ENCODE measurements at regions not wholly inside any gene's neighbourhood (a gene's known extent, or its start where the extent isn't known, plus 50 kb on each side); places are given as distances from the start of the nearest gene placed in this dataset.
"Not testable (repeated sequence)": the region's sequence is repeated elsewhere in the genome, so short reads cannot be mapped to it uniquely, and the experiment has no call there.

DNA sequence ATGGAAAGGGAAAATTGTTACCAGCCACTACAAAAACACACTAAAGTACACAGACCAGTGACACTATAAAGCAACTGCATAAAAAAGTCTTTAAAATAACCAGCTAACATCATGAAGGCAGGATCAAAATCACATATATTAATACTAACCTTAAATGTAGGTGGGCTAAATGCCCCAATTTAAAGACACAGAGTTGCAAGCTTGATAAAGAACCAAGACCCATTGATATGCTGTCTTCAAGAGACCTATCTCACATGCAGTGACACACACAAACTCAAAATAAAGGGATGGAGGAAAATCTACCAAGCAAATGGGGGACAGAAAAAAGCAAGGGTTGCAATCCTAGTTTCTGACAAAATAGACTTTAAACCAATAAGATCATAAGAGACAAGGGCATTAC, 246.3 kb downstream of the SEC16B start:
- no peak for DNase-seq (ENCODE audit: low read depth)

DNA sequence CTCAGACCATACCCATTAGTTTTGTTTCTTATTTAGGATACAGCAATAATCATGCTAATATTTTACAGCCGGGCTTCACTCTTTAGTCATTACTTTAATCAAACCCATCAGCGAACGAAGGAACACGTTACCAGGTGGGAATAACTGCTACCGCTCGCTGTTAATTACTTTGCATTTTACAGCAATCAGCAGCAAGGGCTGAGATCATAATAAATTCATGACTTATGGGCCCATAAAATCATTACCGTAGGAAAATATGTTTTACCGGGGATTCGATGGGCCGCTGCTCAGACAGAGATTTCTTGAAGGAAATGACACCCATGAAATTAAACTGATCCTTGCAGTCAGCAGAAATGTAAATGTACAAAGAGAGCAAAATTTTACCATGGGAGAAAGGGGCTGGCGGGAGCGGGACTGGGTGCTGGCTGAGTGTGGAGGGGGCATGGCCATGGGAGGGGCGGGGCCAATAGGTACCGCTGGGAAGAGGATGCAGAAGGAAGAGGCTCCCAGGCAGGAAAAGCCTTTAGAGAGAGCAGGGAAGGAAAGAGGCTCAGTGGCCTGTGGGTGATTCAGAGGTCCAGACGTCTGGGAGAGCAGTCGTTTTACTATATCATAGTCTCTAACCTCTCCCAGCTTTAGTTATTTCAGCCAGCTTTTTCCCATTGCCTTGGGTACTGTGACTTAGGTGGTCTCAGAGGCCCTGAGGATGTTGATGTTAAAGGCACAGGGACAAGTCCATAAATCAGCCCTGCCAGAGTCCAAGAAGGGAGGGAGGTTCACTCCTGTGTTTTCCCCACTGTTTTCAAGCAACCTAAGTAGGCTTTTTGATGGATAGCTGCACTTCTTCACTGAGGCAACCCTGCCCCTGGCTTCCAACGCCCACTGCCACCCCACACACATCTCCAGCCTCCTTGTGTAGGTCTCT, 258.9 kb downstream of the SEC16B start:
- no peak for DNase-seq (ENCODE audit: low read depth)

DNA sequence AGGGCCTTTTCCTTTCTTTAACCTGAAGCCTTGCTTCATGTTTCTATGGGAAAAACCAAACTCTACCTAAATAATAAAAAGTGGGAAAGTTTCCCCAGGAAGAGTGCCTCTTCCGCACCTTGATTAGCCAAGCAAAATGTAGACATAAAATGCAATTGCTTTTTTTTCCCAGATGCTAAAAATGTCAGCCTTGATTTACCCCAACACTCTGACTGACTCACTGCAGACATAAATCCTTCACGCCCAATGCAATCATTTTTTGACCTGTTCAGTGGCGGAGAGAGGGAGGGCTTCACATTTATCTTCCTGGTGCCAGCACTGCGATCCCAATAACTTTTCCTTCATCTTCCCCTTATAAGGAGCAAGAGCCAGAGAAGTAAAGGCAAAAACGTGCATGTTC, 261.5 kb downstream of the SEC16B start:
- no peak for DNase-seq (ENCODE audit: low read depth)

DNA sequence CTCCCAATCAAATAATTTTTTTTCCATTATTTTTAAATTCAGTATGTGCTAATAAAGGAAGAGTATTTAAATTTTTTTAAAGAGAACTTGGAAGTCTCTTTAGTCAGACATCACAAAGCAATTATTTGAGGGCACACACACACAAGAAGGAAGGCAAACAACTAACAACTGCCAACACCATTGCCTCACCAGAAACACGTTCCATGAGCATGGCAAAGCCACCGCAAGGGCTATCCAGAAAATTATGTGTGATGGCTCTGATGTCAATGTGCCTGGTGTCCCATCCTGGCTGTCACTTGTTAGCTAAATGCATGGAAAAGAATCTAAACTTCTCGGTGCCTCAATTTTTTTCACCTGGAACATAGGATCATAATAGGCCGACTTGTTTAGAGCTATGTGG, 262.9 kb downstream of the SEC16B start:
- DNase-seq (ENCODE audit: low read depth): no peak

DNA sequence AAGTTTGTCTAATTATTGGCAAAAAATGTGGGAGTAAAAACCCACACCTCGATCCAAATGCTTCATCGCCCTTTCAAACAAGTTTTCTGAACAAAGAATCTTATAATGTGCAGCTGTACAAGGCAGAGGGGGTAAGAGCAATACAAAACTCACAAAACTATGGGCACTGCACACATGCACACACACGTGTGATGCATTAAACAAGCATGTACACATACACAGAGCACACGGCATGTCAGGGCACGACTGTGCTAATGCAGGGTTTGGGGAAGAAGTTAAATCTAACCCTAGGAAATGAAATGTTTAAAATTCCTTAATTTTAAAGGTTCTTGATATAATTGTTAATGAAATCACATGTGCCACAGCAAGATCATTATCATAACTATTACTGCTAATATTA, 264.0 kb downstream of the SEC16B start:
- no peak for DNase-seq (ENCODE audit: low read depth)

DNA sequence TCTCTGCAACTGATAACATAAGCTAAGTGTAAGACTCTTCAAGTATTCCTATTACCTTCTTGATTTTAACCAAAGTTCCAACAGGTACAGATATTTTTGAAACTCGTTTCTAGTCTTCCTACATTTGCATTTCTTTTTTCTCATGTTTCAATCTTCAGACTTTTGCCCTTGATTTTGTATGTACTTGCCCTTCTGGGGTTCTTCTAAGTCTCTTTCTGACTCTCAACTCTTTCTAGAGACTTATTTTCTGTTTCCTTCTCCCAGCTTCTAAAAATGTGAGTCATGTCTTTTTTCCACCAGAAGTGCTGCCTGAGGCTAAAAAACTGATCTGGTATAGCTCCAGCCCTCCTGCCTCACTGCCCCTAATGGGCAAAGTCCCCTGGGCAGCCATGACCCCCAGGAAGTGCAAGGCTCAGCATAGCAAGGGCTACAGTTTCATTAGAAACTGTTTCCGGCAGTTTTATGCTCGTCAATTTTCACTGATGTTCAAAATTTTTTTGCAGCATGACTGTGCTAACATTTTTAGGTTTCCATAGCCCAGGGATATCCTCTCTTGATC, 265.9 kb downstream of the SEC16B start:
- DNase-seq (ENCODE audit: low read depth): no peak

DNA sequence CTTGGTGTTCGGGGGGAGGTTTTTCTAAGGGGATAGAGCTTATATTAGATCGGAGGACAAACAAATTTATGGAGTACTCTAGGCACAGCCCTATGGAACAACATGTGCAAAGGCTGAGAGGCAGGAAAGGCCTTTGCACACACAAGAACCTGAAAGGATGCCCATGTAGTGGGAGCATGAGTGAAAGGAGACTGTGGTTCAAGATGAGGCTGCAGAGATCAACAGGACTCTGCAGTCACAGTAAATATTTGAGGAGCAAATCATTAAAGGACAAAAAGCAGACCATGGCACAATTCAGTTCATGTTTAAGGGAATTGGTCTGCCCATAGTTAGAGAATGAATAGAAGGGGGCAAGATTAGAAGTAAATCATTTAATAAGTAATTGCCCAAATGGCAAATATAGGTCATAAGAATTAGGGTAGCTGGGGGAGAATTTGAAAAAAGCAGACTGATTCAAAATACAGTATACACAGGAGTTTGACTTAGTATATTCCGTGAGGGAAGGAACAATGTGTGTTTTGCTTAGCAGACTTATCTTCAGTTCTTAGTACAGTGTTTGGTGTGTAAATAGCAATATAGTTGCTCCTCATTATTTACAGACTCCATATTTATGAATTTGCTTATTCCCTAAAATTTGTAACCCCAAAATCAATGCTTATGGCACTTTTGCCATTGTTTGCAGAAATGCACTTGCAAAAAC, 268.1 kb downstream of the SEC16B start:
- DNase-seq (ENCODE audit: low read depth): no peak

DNA sequence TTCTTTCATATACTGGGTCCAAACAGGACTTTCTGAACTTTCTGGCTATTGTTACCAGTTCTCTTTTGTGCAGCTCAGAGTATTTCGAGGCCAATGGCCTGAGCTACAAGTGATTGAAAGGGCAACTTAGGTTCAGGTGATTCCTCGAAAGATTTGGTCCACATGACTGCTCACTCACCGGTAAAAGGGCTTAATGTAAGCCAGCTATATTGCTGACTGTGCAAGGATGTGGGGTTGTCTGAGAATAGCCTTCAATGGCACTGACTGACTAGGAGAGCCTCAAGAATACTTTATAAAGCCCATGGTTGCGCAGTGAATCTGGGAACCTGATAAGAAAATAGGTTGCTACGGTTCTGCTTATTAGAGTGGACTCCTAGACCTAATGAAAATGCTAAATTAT, 269.0 kb downstream of the SEC16B start:
- DNase-seq (ENCODE audit: low read depth): no peak

DNA sequence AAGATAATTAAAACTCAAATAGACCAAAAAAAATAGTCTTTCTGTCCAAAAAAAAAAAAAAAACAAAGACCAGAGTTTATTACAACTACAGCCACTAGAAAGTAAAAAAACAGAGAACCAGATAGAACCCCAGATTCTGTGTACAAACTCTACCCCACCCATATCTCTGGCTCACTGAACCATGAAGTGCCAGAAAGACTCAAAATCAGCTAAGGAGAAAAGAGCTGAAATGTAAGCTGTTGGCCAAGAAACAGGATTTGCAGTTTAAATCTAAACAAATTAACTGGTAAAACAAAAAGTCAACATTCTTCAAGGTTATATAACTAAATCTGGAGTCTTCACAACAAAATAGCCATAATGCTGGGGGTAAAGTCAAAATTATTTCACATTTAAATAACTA, 278.9 kb downstream of the SEC16B start:
- DNase-seq (ENCODE audit: low read depth): no peak

DNA sequence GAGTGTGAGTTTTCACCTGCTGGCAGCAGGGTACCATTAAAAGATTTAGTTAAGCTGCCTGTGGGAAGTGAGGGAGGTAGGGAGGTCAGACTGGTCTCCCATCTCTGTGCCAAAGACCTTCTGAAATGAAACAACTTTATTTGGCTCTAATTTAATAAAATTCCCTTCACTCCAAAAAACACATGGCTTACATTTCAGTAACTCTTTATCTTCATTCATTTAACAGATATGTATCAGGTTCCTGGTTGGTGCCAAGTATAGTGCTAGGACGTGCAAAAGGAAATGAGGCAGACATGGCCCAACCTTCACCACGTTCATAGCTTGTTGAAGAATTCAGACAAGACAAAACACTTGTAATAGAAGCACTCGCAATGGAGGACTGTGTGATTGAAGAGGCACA, 282.3 kb downstream of the SEC16B start:
- DNase-seq (ENCODE audit: low read depth): no peak

DNA sequence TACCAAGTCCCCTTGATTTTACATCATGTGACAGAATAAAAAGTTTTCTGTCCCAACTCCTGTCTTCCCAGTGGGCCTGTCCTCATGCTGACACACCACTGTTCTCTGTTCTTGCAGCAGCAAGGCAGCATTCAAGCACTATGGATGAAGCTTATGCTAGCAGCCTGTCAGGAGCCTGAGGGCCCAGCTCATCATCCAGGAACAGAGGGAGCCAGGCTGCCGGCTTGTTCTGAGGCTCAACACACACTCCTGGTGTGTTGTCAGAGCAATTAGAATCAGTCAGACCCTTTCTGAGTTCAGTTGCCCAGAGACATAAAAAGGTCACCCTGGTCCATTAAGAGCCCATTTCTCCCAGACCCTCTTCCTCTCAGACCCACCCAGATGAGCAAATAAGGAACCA, 282.9 kb downstream of the SEC16B start:
- no peak for DNase-seq (ENCODE audit: low read depth)

DNA sequence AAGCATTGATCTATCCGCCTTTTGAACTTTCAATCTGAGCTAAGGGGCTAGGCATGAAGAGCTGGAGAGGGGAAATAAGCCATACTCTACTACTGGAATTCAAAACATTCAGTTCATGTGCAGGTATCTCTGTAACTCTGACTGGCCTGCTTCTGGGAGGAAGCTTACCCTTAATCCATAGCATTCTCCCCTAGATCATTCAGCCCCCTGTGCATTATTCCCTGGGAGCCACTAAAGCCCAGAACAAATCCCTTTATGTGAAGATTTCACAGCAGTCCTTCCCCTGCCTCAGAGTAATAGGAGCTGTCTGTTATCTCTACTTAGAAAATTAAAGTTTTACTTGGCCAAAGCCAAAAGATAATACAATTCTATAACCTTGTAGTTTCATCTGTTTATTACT, 300.7 kb downstream of the SEC16B start:
- DNase-seq (ENCODE audit: low read depth): no peak

DNA sequence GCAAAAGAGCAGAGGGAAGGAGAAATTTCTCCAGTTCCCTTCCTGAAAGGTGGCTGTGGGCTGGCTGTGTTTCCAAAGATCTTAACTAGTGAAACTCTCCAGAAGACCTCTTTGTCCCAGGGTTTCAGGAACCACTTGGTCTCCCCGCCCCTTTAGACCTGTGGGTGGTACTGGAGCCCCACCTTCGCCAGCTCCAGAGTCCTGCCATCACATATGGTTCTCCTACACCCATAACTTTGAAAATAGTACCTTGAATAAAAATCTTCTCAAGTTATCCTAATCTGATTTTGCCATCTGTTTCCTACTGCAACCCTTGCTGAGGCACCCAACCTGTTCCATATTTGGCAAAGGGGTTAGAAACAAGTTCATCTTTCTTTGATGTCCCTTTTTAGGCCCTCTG, 303.9 kb downstream of the SEC16B start:
- no peak for DNase-seq (ENCODE audit: low read depth)

DNA sequence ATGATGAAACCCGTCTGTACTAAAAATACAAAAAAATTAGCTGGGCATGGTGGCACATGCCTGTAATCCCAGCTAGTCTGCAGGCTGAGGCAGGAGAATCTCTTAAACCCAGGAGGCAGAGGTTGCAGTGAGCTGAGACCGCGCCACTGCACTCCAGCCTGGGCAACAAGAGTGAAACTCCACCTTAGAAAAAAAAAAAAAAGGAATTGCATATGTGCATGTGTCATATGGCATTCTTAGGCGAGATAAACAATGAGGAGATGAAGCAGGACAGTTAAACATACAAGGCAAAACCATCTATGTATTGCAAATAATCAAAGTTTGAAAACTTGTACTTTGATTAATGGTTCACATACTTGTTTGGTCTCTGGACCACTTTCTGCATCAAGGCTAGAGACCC, 305.1 kb downstream of the SEC16B start:
- DNase-seq (ENCODE audit: low read depth): not testable (repeated sequence)

DNA sequence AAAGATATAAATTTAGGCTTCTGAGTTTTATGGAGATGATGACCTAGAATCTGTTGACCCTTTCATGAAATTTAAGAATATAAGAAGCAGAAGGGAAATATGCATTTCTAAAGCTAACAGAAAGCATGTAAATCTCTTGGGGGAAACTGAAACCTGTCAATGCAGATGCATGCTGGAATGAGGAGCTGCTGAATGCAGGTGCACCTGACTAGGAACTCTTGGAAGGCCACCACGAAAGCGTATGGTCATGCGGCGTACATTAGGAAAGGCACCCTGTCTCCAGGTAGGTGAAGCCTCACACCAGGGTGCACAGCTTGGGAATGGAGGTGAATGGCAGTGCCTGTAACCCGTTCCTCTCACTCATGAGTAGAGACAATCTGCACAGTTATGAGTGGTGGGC, 309.7 kb downstream of the SEC16B start:
- DNase-seq (ENCODE audit: low read depth): no peak

DNA sequence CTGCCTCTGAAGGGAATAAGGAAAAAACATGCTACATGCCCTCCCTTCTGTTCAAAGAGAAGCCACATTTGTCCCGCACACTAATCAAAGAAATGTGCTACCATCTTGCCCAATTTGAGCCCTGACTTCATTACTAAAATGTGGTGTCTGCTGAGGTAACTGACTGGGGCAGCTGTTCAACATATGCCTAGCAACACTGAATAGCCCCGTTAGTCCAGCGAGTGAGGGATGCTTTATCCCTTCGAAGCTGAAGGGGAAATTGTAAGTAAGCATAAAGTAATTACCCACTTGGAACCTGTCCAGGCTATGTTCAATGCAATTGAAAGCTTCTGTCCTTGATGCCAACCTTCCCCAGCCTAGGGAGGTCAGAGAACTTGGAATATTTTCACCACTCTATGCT, 310.6 kb downstream of the SEC16B start:
- no peak for DNase-seq (ENCODE audit: low read depth)

DNA sequence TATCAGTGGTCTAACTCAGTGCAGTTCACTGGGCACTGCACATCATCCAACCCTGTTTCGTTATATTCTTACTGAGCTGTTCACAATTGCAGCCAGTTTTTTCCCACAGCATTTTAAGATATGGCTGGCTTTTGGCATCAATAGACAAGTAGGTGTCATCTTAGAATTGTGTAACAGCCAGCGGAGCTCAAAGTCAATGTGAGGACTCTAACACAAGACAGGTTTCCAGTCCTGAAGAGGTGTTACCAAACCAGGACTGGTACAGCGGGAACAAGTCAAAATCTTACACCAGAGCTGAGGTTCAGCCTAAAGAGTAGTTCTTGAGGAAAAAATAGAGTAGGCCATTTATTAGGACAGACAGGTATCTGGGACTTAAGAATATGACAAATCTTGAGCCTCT, 313.3 kb downstream of the SEC16B start:
- no peak for DNase-seq (ENCODE audit: low read depth)

DNA sequence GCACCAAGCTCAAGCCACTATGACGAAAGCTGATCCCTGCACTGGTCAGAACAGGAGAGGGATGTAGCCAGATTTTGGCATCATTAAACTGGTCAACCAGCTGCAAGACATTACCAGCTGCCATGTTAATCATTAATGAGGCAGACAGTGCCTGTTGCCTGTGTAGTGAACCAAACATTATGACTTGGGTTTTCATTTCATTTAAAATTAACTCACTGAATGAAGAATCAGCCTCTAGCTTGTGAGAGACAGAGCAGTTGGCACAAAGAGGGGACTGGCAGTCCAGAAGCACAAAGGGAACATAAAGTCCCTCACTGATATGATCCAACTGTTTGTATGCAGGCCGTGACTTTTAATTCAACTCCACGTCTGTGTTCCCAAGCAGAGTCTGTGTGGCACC, 318.9 kb downstream of the SEC16B start:
- DNase-seq (ENCODE audit: low read depth): no peak

DNA sequence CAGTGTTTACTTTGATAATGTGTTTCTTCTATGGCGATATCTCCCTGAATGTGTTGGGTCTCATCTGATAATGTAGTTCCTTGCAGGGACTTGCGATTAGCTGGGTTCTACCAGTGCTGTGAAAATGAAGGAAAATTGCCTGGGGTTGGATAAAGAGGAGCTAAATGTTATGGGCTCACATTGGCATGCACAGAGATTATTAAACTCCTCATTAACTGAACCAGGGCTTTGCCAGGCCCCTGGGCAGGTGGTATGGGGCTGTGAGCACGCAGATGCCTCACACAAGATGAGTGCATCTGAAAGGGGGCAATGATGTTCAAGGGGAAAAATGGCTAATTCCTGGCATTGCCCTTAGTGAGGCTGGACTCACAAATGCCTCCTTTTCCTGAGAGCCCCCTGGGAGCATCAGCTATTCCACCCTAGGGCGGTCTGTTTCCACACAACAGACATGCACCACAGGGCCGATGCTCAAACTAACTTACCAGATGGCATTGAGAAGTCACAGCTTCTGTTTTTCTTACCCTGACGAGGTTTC, 321.1 kb downstream of the SEC16B start:
- DNase-seq (ENCODE audit: low read depth): no peak

DNA sequence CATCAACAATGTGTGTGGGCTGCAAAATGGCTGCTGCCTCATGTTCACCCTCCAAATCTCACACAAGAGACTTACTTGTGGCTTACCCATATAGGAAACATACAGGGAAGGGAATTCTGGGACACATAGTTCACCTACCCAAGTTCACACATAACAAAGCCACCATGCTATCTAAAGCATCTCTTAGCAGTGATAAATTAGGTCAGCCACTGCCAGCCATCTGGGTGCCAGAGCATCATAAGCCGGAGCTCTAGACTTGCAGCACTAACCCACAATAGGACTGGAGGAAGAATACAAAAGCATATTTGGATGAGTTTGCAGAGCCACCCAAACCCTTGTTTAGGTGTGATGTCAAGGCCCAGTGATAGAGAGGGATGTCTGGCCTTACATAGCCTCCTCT, 321.7 kb downstream of the SEC16B start:
- no peak for DNase-seq (ENCODE audit: low read depth)

DNA sequence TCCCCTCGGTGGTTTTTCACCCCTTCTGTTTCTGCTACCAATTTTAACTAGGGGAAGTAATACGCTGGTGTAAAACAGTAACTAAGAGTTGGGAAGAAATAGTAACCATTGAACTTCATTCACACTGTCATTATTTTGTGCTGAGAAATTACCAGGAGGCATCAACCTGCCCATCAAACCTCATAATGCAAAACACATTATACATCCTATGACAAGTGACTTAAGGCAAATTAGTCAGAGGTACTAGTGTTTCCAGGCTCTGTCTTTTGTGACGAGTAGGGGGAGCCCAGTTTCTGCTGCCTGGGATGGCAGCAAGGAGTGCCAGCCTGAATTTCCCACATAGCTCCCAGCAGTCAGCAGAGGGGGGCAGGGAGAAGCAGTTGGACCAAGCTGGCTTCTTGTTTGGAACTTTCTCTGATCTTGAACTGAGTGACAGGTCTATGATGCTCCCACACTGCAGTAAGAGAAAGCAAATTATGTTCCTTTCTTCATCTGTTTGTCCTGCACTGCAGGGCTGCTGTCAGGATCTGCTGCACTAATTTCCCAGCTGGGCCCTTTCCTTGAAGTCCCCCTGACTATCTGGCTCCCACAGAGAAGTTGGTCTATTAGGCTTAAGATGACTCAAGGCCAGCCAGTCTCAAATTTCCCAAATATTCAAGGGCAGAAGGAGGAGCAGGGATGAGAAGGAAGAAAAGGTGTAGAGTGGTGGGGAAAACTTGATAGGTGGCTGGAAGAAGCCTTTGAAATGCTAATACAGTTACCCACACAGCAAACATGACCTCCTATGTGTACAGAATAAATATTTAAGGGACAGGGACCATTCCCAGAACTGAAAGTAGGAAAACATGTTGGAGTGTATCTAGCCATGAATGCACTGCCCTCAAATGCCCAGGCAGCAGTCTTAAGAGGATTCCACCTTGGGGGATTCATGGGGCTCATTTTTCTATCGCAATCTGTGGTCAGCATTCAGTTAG, 322.8 kb downstream of the SEC16B start:
- DNase-seq (ENCODE audit: low read depth): no peak

All from Daoy (cell line).